SJSA1 (cell line): ENCODE measurements at regions not wholly inside any gene's neighbourhood (a gene's known extent, or its start where the extent isn't known, plus 50 kb on each side); places are given as distances from the start of the nearest gene placed in this dataset.

Experiments
- DNase-seq, 2 experiments: peaks; one replicate each; pipeline ENCODE4 v3.0.0-alpha.2; 2015 to 2020; ENCODE audit warnings: low spot score in 2 of 2, low read depth in 1 of 2
- H3K27ac ChIP-seq: fragments of 250-450 bp; sonication (Bioruptor Pico); 2 replicates; pipeline ENCODE4 v1.5.1; 2020; ENCODE audit warnings: mild to moderate bottlenecking, moderate library complexity
- H3K27me3 ChIP-seq: fragments of 250-450 bp; sonication (Bioruptor Pico); replicated peaks from 2 replicates; pipeline ENCODE4 v1.5.1; 2020; ENCODE audit warnings: mild to moderate bottlenecking, moderate library complexity
- H3K36me3 ChIP-seq: fragments of 250-450 bp; sonication (Bioruptor Pico); 2 replicates; pipeline ENCODE4 v1.5.1; 2020; ENCODE audit warnings: mild to moderate bottlenecking
- H3K4me1 ChIP-seq: fragments of 250-450 bp; sonication (Bioruptor Pico); replicated peaks from 2 replicates; pipeline ENCODE4 v1.6.1; 2021; ENCODE audit warnings: mild to moderate bottlenecking
- H3K4me3 ChIP-seq: fragments of 250-450 bp; sonication (Bioruptor Pico); 2 replicates; pipeline ENCODE4 v1.5.1; 2020; ENCODE audit warnings: mild to moderate bottlenecking
- H3K9me3 ChIP-seq: fragments of 250-450 bp; sonication (Bioruptor Pico); replicated peaks from 2 replicates; pipeline ENCODE4 v1.5.1; 2020; ENCODE audit warnings: mild to moderate bottlenecking

GRCh38 chr2:51201295-51201694 lies 169.4 kb upstream of the NRXN1 start:
- no peak overlapping the region for H3K4me3 ChIP-seq
- no peak for DNase-seq
- 0 out of 2 replicates have a peak, but pooled peaks cover 6% of the 10 kb centered on the region for H3K9me3 ChIP-seq
- H3K4me1 ChIP-seq, result no peaks in the 10 kb centered on the region
- H3K27me3 ChIP-seq, result no peaks in the 10 kb centered on the region
- no peak overlapping the region for H3K27ac ChIP-seq
- H3K36me3 ChIP-seq, result no peaks in the 10 kb centered on the region

- no peaks in the 10 kb centered on the region for H3K4me1 ChIP-seq
- no peaks in the 10 kb centered on the region for H3K27me3 ChIP-seq
- H3K4me3 ChIP-seq, result no peak overlapping the region
- H3K27ac ChIP-seq, result no peak overlapping the region
- no peaks in the 10 kb centered on the region for H3K36me3 ChIP-seq
- H3K9me3 ChIP-seq, result 0 out of 2 replicates have a peak, but pooled peaks cover 4% of the 10 kb centered on the region
- DNase-seq, result no peak
These were observed 162.7 kb upstream of the NRXN1 start for GRCh38 chr2:51194656-51195055.

- H3K36me3 ChIP-seq, result no peaks in the 10 kb centered on the region
- DNase-seq, result no peak
- H3K4me3 ChIP-seq, result no peak overlapping the region
- 0 out of 2 replicates have a peak, but pooled peaks cover 5% of the 10 kb centered on the region for H3K9me3 ChIP-seq
- H3K27ac ChIP-seq, result no peak overlapping the region
- no peaks in the 10 kb centered on the region for H3K27me3 ChIP-seq
- H3K4me1 ChIP-seq, result no peaks in the 10 kb centered on the region
These were observed 138.3 kb upstream of the NRXN1 start for GRCh38 chr2:51170273-51170672.

- Histone ChIP-seq H3K27ac (no peak overlapping the region), H3K4me1 (no peaks in the 10 kb centered on the region), H3K36me3 (no peaks in the 10 kb centered on the region), H3K4me3 (no peak overlapping the region), H3K9me3 (0 out of 2 replicates have a peak, but pooled peaks cover 5% of the 10 kb centered on the region), H3K27me3 (no peaks in the 10 kb centered on the region)
- no peak for DNase-seq
These were observed 133.8 kb upstream of the NRXN1 start for GRCh38 chr2:51165534-51166260.

GRCh38 chr2:51158251-51158650 lies 126.3 kb upstream of the NRXN1 start:
- no peak overlapping the region for H3K27ac ChIP-seq
- H3K27me3 ChIP-seq, result no peaks in the 10 kb centered on the region
- no peak overlapping the region for H3K4me3 ChIP-seq
- no peaks in the 10 kb centered on the region for H3K36me3 ChIP-seq
- H3K9me3 ChIP-seq, result peaks cover 2% of the 10 kb centered on the region; the same call in 1 of the 2 replicates
- no peak for DNase-seq
- no peaks in the 10 kb centered on the region for H3K4me1 ChIP-seq

GRCh38 chr2:51153236-51153635 lies 121.3 kb upstream of the NRXN1 start:
- no peak overlapping the region for H3K4me3 ChIP-seq
- H3K27ac ChIP-seq, result no peak overlapping the region
- H3K27me3 ChIP-seq, result no peaks in the 10 kb centered on the region
- no peaks in the 10 kb centered on the region for H3K36me3 ChIP-seq
- DNase-seq, result no peak
- H3K9me3 ChIP-seq, result peaks cover 7% of the 10 kb centered on the region
- no peaks in the 10 kb centered on the region for H3K4me1 ChIP-seq

- no peak overlapping the region for H3K27ac ChIP-seq
- H3K36me3 ChIP-seq, result no peaks in the 10 kb centered on the region
- DNase-seq, result no peak
- no peaks in the 10 kb centered on the region for H3K27me3 ChIP-seq
- no peak overlapping the region for H3K4me3 ChIP-seq
- H3K9me3 ChIP-seq, result peaks cover 7% of the 10 kb centered on the region
- H3K4me1 ChIP-seq, result no peaks in the 10 kb centered on the region
These were observed 119.7 kb upstream of the NRXN1 start for GRCh38 chr2:51151490-51152140.

GRCh38 chr2:51149725-51150124 lies 117.8 kb upstream of the NRXN1 start:
- Histone ChIP-seq H3K27ac (no peak overlapping the region), H3K4me3 (no peak overlapping the region), H3K9me3 (peaks cover 5% of the 10 kb centered on the region), H3K36me3 (no peaks in the 10 kb centered on the region), H3K4me1 (no peaks in the 10 kb centered on the region), H3K27me3 (no peaks in the 10 kb centered on the region)
- no peak for DNase-seq

GRCh38 chr2:51145761-51146160 lies 113.8 kb upstream of the NRXN1 start:
- Histone ChIP-seq H3K9me3 (no peaks in the 10 kb centered on the region), H3K4me1 (no peaks in the 10 kb centered on the region), H3K4me3 (no peak overlapping the region), H3K27ac (no peak overlapping the region), H3K36me3 (no peaks in the 10 kb centered on the region), H3K27me3 (no peaks in the 10 kb centered on the region)
- DNase-seq, result no peak

- H3K4me1 ChIP-seq, result no peaks in the 10 kb centered on the region
- no peaks in the 10 kb centered on the region for H3K27me3 ChIP-seq
- no peak overlapping the region for H3K27ac ChIP-seq
- no peak for DNase-seq
- H3K36me3 ChIP-seq, result no peaks in the 10 kb centered on the region
- no peaks in the 10 kb centered on the region for H3K9me3 ChIP-seq
- H3K4me3 ChIP-seq, result no peak overlapping the region
These were observed 88.9 kb upstream of the NRXN1 start for GRCh38 chr2:51120754-51121280.

GRCh38 chr2:51111532-51111931 lies 79.6 kb upstream of the NRXN1 start:
- no peaks in the 10 kb centered on the region for H3K9me3 ChIP-seq
- H3K27me3 ChIP-seq, result no peaks in the 10 kb centered on the region
- no peak for DNase-seq
- H3K27ac ChIP-seq, result no peak overlapping the region
- no peak overlapping the region for H3K4me3 ChIP-seq
- no peaks in the 10 kb centered on the region for H3K4me1 ChIP-seq
- no peaks in the 10 kb centered on the region for H3K36me3 ChIP-seq

GRCh38 chr2:51108794-51109193 lies 76.9 kb upstream of the NRXN1 start:
- H3K9me3 ChIP-seq, result no peaks in the 10 kb centered on the region
- no peaks in the 10 kb centered on the region for H3K27me3 ChIP-seq
- H3K4me1 ChIP-seq, result no peaks in the 10 kb centered on the region
- no peak overlapping the region for H3K27ac ChIP-seq
- DNase-seq, result no peak
- H3K36me3 ChIP-seq, result no peaks in the 10 kb centered on the region
- no peak overlapping the region for H3K4me3 ChIP-seq

GRCh38 chr2:51107841-51108240 lies 75.9 kb upstream of the NRXN1 start:
- Histone ChIP-seq H3K36me3 (no peaks in the 10 kb centered on the region), H3K4me3 (no peak overlapping the region), H3K9me3 (no peaks in the 10 kb centered on the region), H3K27ac (no peak overlapping the region), H3K27me3 (no peaks in the 10 kb centered on the region), H3K4me1 (no peaks in the 10 kb centered on the region)
- DNase-seq, result no peak

- H3K4me3 ChIP-seq, result no peak overlapping the region
- no peaks in the 10 kb centered on the region for H3K4me1 ChIP-seq
- no peaks in the 10 kb centered on the region for H3K9me3 ChIP-seq
- H3K36me3 ChIP-seq, result no peaks in the 10 kb centered on the region
- no peaks in the 10 kb centered on the region for H3K27me3 ChIP-seq
- DNase-seq, result no peak
- no peak overlapping the region for H3K27ac ChIP-seq
These were observed 73.9 kb upstream of the NRXN1 start for GRCh38 chr2:51105811-51106210.
